Activated CD4-positive, alpha-beta T cell treated with anti-CD3 and anti-CD28 coated beads for 48 hours (primary cell): ENCODE measurements at regions not wholly inside any gene's neighbourhood (a gene's known extent, or its start where the extent isn't known, plus 50 kb on each side); places are given as distances from the start of the nearest gene placed in this dataset.

ENCODE experiments used
- DNase-seq: peaks from one replicate; pipeline ENCODE4 v3.0.0-alpha.2; 2020

- no peak for DNase-seq
Observed at GRCh38 chr9:26371236-26371635, 521.4 kb downstream of the CAAP1 start.

GRCh38 chr9:26369093-26369492 lies 523.5 kb downstream of the CAAP1 start:
- DNase-seq: no peak

GRCh38 chr9:26368241-26368640 lies 524.4 kb downstream of the CAAP1 start:
- no peak for DNase-seq

GRCh38 chr9:26361010-26361409 lies 531.6 kb downstream of the CAAP1 start:
- DNase-seq: no peak

- DNase-seq: no peak
Observed at GRCh38 chr9:26358836-26359235, 533.8 kb downstream of the CAAP1 start.

- no peak for DNase-seq
Observed at GRCh38 chr9:26357803-26358344, 534.7 kb downstream of the CAAP1 start.

- no peak for DNase-seq
Observed at GRCh38 chr9:26356491-26356890, 536.1 kb downstream of the CAAP1 start.

GRCh38 chr9:26346942-26347477 lies 545.6 kb downstream of the CAAP1 start:
- DNase-seq: no peak

- DNase-seq: no peak
Observed at GRCh38 chr9:26341545-26341944, 551.1 kb downstream of the CAAP1 start.

GRCh38 chr9:26339796-26340195 lies 552.8 kb downstream of the CAAP1 start:
- no peak for DNase-seq

- DNase-seq: no peak
Observed at GRCh38 chr9:26335116-26335515, 557.5 kb downstream of the CAAP1 start.

- DNase-seq: no peak
Observed at GRCh38 chr9:26334706-26335105, 557.9 kb downstream of the CAAP1 start.

GRCh38 chr9:26331223-26331622 lies 561.4 kb downstream of the CAAP1 start:
- DNase-seq: no peak

GRCh38 chr9:26329974-26330373 lies 562.6 kb downstream of the CAAP1 start:
- no peak for DNase-seq

- DNase-seq: peak; percentile 2
Observed at GRCh38 chr9:26326563-26326962, 566.0 kb downstream of the CAAP1 start.

GRCh38 chr9:26325444-26325829 lies 567.2 kb downstream of the CAAP1 start:
- no peak for DNase-seq

- DNase-seq: no peak
Observed at GRCh38 chr9:26324786-26325443, 567.7 kb downstream of the CAAP1 start.

- DNase-seq: no peak
Observed at GRCh38 chr9:26321935-26322334, 570.7 kb downstream of the CAAP1 start.

GRCh38 chr9:26319859-26320258 lies 572.7 kb downstream of the CAAP1 start:
- no peak for DNase-seq

GRCh38 chr9:26313108-26313507 lies 579.5 kb downstream of the CAAP1 start:
- no peak for DNase-seq

GRCh38 chr9:26311463-26311995 lies 581.1 kb downstream of the CAAP1 start:
- no peak for DNase-seq

GRCh38 chr9:26310294-26310693 lies 582.3 kb downstream of the CAAP1 start:
- no peak for DNase-seq

- DNase-seq: no peak
Observed at GRCh38 chr9:26308328-26308727, 584.3 kb downstream of the CAAP1 start.

- no peak for DNase-seq
Observed at GRCh38 chr9:26301659-26302058, 590.9 kb downstream of the CAAP1 start.

- DNase-seq: no peak
Observed at GRCh38 chr9:26301046-26301445, 591.6 kb downstream of the CAAP1 start.
